Mucosa of rectum (tissue), 2 donors: ENCODE measurements at regions not wholly inside any gene's neighbourhood (a gene's known extent, or its start where the extent isn't known, plus 50 kb on each side); places are given as distances from the start of the nearest gene placed in this dataset.

Source experiments
- H3K27ac ChIP-seq, 2 donors: one replicate each; pipeline ENCODE4 v1.7.0; 2013; ENCODE audit warnings: inconsistent platforms in 2 of 2, low read depth in 2 of 2, low read length in 2 of 2
- H3K27me3 ChIP-seq, 2 donors: one replicate each; pipeline ENCODE4 v1.7.0; 2013; ENCODE audit warnings: low read length in 2 of 2; ENCODE audit not compliant: control insufficient read depth in 2 of 2, insufficient read depth in 2 of 2
- H3K36me3 ChIP-seq, 2 donors: one replicate each; pipeline ENCODE4 v1.7.0; 2013; ENCODE audit warnings: low read length in 2 of 2; ENCODE audit not compliant: control insufficient read depth in 2 of 2, insufficient read depth in 2 of 2
- H3K4me1 ChIP-seq, 2 donors: one replicate each; pipeline ENCODE4 v1.7.0; 2013; ENCODE audit warnings: low read length in 2 of 2, mild to moderate bottlenecking in 1 of 2; ENCODE audit not compliant: control insufficient read depth in 2 of 2, insufficient read depth in 2 of 2
- H3K4me3 ChIP-seq, 2 donors: one replicate each; pipeline ENCODE4 v1.7.0; 2013; ENCODE audit warnings: low read length in 2 of 2
- H3K9ac ChIP-seq, 2 donors: one replicate each; pipeline ENCODE4 v1.7.0; 2013; ENCODE audit warnings: low read length in 2 of 2, low read depth in 1 of 2, mild to moderate bottlenecking in 1 of 2
- H3K9me3 ChIP-seq, 2 donors: one replicate each; pipeline ENCODE4 v1.7.0; 2013; ENCODE audit warnings: low read length in 2 of 2; ENCODE audit not compliant: control insufficient read depth in 2 of 2
- donor health status: healthy.
- donor health status: Normal muscosa, but diverticular disease.

DNA sequence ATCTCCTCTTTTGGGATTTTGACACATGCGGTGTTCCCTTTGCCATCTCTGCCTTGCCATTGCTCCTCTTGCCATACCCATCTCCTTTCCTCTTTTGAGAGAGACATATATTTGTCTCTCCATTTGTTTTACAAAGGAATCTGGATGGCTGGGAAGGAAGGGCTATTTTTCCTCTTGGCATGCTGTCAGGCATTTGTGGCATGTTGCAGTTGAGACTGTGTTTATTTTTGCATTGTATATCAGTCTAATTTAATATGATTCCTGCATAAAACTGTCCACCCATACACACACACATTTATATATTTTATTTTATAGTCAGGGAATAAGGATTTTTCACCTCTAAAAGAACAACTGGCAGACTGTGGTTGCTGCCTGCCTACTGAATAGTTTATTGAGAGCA is 1105.8 kb upstream of the SEMA6A start:
- no peaks in the 10 kb centered on the region for H3K36me3 ChIP-seq
- no peak overlapping the region for H3K27ac ChIP-seq
- H3K9ac ChIP-seq: no peak overlapping the region
- no peaks in the 10 kb centered on the region for H3K27me3 ChIP-seq
- H3K4me1 ChIP-seq: no peaks in the 10 kb centered on the region
- peaks cover 0 to 2% of the 10 kb centered on the region in 2 donors for H3K9me3 ChIP-seq
- no peak overlapping the region for H3K4me3 ChIP-seq

DNA sequence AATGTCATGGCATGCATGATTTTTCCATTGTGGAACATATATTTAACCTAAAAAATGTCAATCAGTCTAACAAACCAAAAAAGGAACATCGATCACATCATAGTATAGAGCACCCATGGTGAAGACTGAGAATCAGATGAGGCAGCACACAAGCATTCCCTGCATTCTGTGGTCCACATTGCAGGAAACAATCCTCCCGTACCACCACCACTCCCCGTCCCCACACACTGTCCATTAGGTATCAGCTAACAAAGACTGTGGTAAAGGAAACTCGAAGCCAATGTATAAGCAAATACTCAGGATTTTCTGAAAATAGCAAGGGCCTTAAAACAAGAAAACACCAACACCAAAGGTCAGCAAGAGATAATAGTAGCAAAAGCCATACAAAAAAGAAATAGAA is 1104.4 kb upstream of the SEMA6A start:
- Histone ChIP-seq H3K36me3 (no peaks in the 10 kb centered on the region), H3K27ac (no peak overlapping the region), H3K4me1 (no peaks in the 10 kb centered on the region), H3K9ac (no peak overlapping the region), H3K9me3 (peaks cover 0 to 2% of the 10 kb centered on the region in 2 donors), H3K27me3 (no peaks in the 10 kb centered on the region), H3K4me3 (no peak overlapping the region)

DNA sequence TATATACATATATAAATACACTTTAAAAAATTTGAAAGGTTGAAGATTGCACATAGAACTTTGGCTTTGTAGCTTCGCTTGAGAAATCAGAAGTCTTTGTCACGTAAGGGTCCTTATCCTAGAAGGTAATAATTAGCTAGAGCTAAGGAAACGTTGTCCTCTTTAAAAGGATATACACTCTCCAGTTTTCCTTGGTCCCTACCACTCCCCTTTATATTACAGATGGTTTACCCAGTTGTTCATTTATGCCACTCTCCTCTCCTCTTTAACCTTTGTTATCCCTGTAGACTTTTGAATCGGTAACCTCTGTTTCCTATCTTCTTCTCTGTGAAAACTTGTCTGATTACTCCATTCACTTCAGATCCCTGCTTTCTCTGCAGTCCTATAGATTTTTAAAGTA is 1101.0 kb upstream of the SEMA6A start:
- H3K27ac ChIP-seq: no peak overlapping the region
- no peaks in the 10 kb centered on the region for H3K36me3 ChIP-seq
- no peak overlapping the region for H3K4me3 ChIP-seq
- no peak overlapping the region for H3K9ac ChIP-seq
- H3K9me3 ChIP-seq: peaks cover 0 to 2% of the 10 kb centered on the region in 2 donors
- H3K27me3 ChIP-seq: no peaks in the 10 kb centered on the region
- no peaks in the 10 kb centered on the region for H3K4me1 ChIP-seq

DNA sequence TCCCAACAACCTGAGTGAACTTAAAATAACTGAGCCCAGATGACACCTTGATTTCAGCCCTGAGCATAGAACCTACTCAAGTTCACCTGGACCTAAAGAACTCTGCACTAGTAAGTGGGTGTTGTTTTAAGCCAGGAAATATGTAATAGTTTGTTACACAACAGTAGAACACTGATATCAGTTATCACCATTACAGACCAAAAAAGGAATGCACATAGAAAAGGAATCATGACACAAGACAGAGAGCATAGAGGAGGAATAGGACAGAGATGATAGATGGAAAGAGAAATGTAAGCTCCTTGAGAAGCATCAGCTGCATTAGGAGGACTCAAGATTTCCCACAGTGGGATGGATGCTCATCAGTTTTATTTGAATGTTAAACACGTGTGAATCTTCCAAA is 1096.9 kb upstream of the SEMA6A start:
- no peaks in the 10 kb centered on the region for H3K27me3 ChIP-seq
- H3K9ac ChIP-seq: no peak overlapping the region
- H3K36me3 ChIP-seq: no peaks in the 10 kb centered on the region
- H3K9me3 ChIP-seq: no peaks in the 10 kb centered on the region
- H3K4me1 ChIP-seq: no peaks in the 10 kb centered on the region
- no peak overlapping the region for H3K4me3 ChIP-seq
- no peak overlapping the region for H3K27ac ChIP-seq

DNA sequence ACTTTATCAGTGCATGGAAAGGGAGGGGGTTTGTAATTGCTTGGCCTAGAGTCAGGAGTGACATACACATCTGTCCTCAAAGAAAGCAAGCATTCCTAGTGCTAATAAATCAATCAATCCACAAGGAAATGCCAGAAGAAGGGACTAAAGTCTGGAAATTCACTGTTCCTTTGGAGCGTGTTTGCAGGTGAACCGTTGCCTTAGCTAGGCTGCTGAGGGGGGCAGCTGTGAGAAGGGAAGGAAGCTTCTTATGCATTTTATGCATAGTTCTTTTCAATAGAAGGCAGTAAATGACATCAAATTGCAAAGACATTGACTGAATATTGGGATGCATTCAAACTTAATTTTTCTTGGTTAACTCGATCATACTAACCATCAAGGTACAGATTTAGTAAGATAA is 1092.5 kb upstream of the SEMA6A start:
- no peaks in the 10 kb centered on the region for H3K36me3 ChIP-seq
- no peak overlapping the region for H3K27ac ChIP-seq
- no peaks in the 10 kb centered on the region for H3K27me3 ChIP-seq
- no peaks in the 10 kb centered on the region for H3K9me3 ChIP-seq
- no peak overlapping the region for H3K4me3 ChIP-seq
- H3K4me1 ChIP-seq: no peaks in the 10 kb centered on the region
- H3K9ac ChIP-seq: no peak overlapping the region

DNA sequence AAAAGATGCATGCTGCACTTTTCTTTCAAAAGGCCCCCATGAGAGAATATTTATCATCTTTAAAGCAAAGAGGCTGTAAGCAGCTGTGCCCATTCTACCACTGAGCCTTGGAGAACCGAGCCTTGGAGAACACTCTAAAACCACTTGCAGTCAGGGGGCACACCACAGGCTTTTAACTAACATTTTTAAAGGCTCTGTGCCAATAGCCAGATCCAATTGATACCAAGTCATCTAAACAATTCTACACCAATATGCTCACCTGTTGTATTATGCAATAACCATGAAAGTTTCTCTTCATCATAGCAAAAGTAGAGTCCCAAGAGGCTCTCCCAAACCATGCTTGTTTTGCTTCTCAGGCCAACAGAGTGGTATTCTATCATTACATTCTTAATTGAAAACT is 1090.5 kb upstream of the SEMA6A start:
- Histone ChIP-seq H3K27ac (no peak overlapping the region), H3K4me1 (no peaks in the 10 kb centered on the region), H3K36me3 (no peaks in the 10 kb centered on the region), H3K9ac (no peak overlapping the region), H3K27me3 (no peaks in the 10 kb centered on the region), H3K9me3 (no peaks in the 10 kb centered on the region), H3K4me3 (no peak overlapping the region)

DNA sequence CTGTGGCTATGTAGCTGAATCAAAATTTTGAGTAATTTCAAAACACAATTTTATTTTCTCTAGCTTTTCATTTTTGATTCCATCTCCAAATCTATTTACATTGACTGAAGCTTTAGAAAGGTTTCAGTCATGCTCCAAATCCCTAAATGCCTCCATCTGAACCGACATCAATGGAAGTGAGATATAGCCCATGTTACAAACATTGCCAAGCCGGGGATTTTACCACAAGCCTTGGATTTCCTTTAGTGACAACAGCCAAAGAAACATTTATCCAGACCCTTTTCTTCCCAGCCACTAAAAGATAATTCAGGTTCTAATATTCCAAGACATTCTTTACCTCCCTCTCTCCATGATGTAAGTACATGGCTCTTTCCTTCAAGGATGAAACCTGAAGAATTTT is 1087.7 kb upstream of the SEMA6A start:
- Histone ChIP-seq H3K9me3 (no peaks in the 10 kb centered on the region), H3K36me3 (no peaks in the 10 kb centered on the region), H3K4me3 (no peak overlapping the region), H3K27ac (no peak overlapping the region), H3K27me3 (no peaks in the 10 kb centered on the region), H3K4me1 (no peaks in the 10 kb centered on the region), H3K9ac (no peak overlapping the region)

DNA sequence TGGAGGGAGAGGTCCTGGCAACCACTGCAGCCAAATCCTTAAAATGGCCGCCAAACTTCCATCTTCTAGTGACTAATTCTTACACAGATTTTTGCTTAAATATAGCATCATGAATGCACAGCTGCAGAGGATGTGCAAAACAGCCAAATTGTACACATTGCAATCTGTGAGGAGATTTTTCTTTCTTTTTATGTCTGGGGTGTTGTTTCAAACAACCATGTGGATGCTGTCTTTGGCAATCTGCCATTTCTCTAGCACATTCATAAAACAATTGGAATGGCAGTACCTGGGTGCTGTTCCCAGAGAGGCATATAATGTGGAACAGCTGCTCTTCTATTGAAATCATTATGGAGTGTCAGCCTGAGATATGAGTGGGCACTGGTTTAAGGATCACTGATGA is 1082.9 kb upstream of the SEMA6A start:
- H3K4me1 ChIP-seq: no peaks in the 10 kb centered on the region

DNA sequence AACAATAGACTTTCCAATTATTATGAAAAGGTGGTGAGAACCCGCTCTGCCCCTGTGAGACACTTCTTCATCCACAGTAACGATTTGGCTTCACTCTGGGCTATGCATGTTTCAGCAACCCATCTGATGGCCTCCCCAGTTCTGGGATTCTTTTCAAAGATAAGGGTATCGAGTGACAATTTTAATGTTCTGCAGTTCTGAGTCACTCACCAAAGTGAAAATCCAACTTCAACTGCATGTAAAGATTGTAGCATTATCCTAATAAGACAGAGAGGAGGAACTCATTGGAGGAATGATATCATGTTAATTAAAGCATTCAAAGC is 1078.3 kb upstream of the SEMA6A start:
- Histone ChIP-seq H3K9ac (no peak overlapping the region), H3K4me3 (no peak overlapping the region), H3K36me3 (no peaks in the 10 kb centered on the region), H3K27me3 (no peaks in the 10 kb centered on the region), H3K4me1 (no peaks in the 10 kb centered on the region), H3K9me3 (no peaks in the 10 kb centered on the region), H3K27ac (no peak overlapping the region)

More for the DNA sequence above, 1082.9 kb upstream of the SEMA6A start:
- Histone ChIP-seq H3K9me3 (no peaks in the 10 kb centered on the region), H3K4me3 (no peak overlapping the region), H3K27ac (no peak overlapping the region), H3K36me3 (no peaks in the 10 kb centered on the region), H3K27me3 (no peaks in the 10 kb centered on the region), H3K9ac (no peak overlapping the region)

DNA sequence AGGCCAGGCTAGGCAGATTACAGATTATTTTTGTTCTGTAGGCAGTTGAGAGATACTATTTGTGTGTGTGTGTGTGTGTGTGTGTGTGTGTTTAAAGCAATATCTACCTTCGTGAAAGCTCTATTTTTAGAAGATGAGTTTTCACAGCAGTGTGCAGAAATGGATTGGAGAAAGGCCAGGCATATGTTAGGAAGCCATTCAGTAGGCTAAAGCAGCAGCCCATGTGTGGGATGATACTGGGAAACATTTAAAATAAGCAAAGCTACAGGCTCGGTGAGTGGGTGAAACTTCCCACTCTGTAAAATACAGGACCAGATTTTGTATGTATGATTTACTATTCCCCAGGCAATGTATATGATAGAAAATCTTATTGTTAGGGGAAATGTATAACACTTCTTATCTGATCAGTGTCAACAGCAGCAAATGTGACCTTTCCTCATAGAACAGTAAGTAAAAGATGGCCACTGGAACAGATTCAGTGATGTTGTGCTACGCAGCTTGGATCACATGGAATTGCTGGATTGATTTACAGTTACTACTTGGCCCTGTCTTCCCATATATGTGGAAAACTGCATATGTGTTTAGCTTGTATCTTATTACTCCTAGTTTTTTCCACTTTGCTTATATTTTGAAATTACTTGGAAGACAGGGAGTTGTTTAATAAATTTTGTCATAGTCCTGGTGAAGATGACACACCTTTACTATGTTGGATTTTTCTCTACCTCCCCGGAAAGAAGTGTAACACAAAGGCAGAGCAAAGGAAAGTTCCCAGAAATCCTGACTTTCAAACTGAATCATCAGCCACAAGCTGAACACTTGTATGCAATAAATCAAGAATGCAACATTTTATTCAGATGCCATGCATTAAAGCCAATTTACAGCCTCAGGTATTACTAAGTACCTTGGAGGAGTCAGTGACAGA is 1077.7 kb upstream of the SEMA6A start:
- Histone ChIP-seq H3K27ac (no peak overlapping the region), H3K9me3 (no peaks in the 10 kb centered on the region), H3K4me1 (no peaks in the 10 kb centered on the region), H3K9ac (no peak overlapping the region), H3K27me3 (no peaks in the 10 kb centered on the region), H3K36me3 (no peaks in the 10 kb centered on the region), H3K4me3 (no peak overlapping the region)
